Stimulated activated CD4-positive, alpha-beta T cell treated with anti-CD3 and anti-CD28 coated beads, Interleukin-1b, Interleukin-23, amount 100 ng/mL, for 1 hour (primary cell): ENCODE measurements at regions not wholly inside any gene's neighbourhood (a gene's known extent, or its start where the extent isn't known, plus 50 kb on each side); places are given as distances from the start of the nearest gene placed in this dataset.

ENCODE experiments used
- DNase-seq, 2 donors: peaks; one replicate each; pipeline ENCODE4 v3.0.0-alpha.2; 2020; ENCODE audit warnings: low read depth in 2 of 2

DNA sequence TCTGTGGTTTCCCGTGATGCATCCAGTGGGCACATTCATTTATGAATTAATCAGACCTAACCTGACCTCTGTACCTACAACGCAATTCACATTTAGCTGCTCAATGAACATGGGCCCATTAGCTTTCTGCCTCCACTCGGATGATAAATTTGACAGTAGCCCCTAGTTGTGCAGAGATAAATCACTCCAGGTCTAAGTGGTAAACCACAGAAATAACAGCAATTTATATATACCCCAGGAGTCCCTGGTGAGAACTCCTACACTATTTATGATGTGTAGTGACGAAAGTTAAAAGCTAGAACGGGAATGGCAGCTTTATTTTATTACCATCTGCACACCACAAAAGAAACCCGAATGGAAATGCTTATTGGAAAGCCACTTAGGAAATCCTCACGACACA lies 371.5 kb downstream of the HAPSTR1 start:
- no peak for DNase-seq

GRCh38 chr16:9463461-9463860 lies 372.0 kb downstream of the HAPSTR1 start:
- no peak for DNase-seq

DNA sequence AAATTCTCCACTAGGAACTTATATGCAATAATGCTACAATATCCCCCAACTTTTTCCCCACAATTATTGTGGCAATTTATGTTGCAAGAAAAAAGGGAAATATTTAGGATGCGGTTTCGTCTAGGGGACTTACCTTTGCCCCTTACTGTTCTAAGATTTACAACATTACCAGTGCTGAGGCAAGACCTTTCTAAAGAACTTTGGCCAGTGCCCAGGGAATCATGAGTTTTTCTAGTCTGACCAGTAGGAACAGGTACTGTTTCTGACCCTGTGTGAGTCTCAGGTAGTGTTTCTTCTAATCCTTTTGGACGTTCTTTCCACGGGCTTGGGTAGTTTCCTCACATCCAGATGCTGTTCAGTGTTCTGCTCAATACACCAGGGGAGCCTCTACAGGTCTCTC lies 373.7 kb downstream of the HAPSTR1 start:
- DNase-seq, result no peak

DNA sequence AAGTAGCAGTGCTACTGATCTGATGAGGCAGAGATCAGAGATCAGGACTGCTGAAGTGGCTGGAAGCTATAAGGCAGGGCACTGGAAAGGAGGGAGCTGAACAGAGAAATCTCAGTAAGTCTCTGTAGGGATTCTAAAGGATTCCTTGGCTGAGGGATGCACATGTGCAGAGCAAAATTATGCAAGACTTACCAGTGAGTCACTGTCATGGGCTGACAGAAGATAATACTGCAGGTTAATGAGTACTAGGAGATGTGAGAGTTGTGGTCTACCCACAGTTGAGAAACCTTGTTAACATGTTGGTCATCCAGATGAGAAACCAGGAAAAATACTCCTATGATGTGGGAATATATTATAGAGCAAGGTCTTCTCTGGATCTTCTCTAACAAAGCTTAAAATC lies 378.1 kb downstream of the HAPSTR1 start:
- DNase-seq, result no peak

DNA sequence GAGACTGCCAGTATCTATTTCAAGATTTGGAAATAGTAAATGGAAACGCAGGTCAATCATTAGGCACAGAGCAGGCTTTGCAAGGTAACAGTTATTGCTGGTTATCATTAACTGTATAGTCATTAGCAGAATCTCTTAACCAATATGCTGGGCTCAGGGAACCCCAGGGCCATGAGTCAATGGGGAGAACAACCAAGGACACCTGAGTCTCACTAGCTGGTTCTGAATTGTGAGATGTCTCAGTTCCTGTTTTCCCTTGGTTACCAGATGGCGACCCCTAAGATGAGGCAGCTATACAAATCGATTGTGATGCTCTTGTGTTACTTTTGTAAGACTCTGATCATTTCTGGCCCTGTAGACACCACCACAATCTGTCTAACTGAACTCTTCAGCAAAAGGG lies 385.3 kb downstream of the HAPSTR1 start:
- DNase-seq, result no peak

DNA sequence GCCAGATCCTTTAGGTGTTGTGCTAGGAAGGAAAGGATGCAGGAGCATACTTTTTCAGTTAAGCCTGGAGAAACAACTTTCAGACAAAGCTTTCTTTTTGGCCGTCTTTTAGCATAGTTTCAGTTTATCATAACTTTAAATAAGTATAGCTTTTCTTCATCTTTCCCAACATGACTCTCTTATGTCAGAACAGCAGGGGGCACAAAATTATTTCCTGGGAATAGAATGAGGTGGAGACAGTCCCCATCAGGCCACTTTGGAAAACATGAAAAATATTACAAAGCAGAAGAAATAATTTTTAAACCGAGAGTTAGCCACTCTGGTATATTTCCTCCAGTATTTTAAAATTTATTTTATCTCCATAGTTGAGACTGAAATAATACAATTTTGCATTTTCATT lies 387.6 kb downstream of the HAPSTR1 start:
- DNase-seq, result no peak

DNA sequence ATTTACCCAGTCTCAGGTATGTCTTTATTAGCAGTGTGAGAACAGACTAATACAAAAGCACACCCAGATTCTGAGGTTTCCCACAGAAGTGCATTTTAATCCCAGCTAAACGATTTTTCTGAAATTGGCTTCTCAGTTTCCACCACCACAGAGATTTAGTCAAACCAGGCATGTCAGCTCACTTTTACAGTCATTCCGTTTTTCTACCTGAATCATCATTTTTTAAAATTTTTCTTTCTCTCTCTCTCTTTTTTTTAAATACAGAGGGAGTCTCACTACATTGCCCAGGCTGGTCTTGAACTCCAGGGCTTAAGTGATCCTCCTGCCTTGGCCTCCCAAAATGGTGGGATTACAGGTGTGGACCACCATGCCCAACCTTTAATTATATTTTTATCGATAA lies 389.1 kb downstream of the HAPSTR1 start:
- no peak for DNase-seq

DNA sequence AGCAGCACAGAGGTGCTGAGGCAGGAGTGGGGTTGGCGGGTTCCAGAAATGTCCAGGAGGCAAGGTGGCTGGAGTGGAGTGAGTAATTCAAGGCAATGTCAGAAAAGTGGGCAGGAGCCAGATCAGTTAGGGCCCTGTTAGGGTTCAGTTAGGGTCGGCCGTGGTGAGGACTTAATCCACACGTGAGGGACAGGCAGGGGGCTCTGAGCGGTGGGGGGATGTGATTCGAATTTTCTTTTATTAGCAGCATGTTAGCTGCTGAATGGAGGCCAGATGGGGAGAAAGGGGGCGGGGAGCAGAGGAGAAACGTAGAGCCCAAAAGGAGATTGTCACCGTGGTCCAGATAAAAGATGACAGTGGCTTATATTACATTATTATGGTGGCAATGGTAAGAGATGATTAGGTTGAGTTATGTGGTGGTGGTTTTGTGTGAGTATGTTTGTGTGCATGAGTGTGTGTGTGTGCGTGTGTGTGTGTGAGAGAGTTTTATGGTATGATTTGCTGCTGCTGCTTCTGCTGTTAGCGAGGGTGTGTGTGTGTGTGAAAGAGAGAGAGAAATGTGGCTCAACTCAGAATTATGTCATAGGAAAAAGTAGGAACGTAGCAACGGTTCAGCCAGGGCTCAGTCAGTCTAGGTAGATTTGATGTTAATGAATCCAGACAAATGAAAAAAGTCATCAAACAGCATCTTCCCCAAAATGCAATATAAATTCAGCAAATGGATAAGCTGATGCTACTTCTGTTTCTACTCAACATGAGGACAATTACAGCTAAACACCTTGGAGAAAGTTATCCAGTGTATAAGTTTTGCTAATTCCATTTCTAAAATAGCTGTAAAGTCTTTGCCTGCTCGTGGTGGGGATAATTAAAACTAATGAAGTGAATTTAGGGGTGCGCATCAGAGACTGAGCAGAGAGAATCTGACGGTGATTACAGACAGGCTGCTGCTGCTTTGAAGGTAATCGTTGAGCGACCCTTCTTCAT lies 390.6 kb downstream of the HAPSTR1 start:
- DNase-seq, result no peak

DNA sequence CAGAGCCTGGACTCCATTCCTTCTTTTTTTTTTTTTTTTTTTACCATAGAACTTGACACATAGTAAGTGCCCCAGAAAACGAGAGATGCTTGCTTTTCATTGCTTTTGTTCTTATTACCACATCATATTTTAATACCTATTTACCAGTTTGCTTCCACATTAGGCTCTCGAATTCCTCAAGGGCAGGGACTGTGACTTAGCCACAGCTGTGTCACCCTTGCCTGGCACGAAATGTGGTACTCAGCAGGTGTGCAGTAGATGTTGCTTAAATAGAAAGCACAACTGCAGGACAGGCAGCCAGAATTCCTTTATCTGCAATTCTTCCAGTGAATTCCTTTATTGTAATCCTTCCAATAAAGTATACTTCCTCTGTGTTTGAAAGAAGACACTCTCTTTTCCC lies 393.0 kb downstream of the HAPSTR1 start:
- no peak for DNase-seq

DNA sequence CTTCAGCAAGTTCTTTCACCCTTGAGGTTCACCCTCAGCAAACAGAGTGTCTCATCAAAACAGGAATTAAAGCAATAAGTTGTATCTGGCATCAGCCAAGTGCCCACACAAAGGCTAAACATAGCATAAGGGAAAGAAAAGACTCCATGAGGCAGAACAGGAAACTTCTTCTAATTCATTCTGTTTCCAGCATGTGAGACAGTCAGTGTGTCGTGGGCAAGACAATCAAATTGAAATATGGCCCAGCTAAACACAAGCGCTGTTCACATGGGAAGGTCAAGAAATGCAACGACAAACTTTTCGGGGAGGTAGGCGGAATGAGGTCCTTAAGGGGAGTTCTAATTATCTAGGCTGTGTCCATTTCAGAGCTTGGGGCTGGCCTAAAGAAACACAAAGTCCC lies 393.4 kb downstream of the HAPSTR1 start:
- no peak for DNase-seq

- no peak for DNase-seq
Measured at GRCh38 chr16:9489835-9490467, 398.5 kb downstream of the HAPSTR1 start.

DNA sequence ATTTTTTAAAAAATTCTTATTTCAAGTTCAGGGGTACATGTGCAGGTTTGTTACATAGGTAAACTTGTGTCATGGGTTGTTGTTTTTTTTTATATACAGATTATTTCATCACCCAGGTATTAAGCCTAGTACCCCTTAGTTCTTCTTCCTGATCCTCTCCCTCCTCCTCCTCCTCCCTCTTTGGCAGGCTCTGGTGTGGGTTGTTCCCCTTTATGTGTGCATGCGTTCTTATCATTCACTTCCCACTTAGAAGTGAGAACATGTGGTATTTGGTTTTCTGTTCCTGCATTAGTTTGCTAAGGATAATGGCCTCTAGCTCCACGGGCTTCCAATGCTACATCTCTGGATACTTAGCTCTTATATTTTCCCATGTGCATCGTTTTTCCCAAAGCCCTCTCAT lies 404.4 kb downstream of the HAPSTR1 start:
- no peak for DNase-seq

- no peak for DNase-seq
Measured at GRCh38 chr16:9497750-9498149, 406.3 kb downstream of the HAPSTR1 start.

DNA sequence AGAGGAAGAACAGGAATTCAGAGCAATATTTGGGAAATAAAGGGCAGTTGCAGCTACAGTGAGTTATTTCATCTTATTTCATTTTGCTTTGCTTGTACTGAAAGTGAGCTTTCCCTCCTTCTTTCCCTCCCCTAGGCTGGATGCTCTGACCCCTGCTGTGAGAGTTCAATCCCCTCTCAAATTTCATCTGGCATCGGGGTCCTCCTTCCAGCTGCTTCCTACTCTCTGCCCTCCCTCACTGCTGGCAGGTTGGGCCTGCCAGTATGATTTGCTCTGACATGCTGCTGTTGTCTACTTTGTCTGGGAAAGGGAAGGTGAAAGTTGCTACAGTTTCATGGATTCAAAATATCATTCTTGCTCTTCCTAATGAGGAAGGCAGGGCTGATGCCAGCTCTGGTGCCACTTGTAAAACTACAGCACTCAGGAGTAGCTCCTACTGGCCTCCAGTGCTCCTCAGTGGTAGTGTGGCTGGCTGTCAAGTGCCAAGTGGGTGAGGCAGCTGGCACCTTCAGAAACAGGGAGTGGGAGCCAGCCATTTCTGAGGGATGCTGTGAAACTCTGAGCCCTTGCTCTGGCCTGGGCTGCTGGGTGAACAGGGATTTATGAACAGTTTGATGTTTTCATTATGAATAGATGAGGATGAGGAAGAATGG lies 408.6 kb downstream of the HAPSTR1 start:
- DNase-seq, result no peak

DNA sequence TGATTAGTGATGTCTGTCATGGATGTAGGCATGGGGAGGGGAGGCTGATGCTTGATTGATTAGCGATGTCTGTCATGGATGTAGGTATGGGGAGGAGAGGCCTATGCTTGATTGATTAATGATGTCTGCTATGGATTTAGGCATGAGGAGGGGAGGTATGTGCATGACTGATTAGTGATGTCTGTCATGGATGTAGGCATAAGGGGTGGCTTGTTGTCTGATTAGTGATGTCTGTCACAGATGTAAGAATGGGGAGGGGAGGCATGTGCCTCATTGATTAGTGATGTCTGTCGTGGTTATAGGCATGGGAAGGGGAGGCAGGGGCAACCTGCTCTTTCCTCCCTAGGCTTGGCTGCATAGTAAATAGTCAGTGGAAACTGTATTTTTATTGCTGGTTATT lies 409.4 kb downstream of the HAPSTR1 start:
- no peak for DNase-seq

- DNase-seq, result no peak
Measured at GRCh38 chr16:9503251-9503984, 412.0 kb downstream of the HAPSTR1 start.

- DNase-seq, result no peak
Measured at GRCh38 chr16:9508328-9508936, 417.0 kb downstream of the HAPSTR1 start.

- DNase-seq, result no peak
Measured at GRCh38 chr16:9509663-9510062, 418.2 kb downstream of the HAPSTR1 start.

DNA sequence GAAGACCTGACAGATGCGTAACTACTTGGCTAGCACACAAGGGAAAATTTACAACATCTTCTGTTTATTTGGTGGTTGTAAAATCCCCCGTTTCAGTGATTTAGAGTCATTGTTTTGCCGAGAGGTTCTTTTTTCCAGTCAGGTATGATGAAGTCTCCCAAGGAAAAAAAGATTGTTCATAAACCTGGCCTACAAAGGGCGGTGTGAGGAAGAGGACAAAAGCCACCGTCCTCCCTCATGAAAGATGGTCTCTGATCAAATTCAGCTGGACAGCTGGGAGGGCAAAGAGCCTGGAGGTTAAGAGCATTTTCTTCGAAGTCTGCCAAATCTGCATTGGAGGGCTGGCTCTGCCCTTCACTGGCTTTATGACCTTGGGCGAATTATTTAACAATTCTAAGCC lies 419.9 kb downstream of the HAPSTR1 start:
- DNase-seq, result no peak

GRCh38 chr16:9516444-9516843 lies 425.0 kb downstream of the HAPSTR1 start:
- DNase-seq, result no peak

- DNase-seq, result no peak
Measured at GRCh38 chr16:9518051-9518450, 426.6 kb downstream of the HAPSTR1 start.

DNA sequence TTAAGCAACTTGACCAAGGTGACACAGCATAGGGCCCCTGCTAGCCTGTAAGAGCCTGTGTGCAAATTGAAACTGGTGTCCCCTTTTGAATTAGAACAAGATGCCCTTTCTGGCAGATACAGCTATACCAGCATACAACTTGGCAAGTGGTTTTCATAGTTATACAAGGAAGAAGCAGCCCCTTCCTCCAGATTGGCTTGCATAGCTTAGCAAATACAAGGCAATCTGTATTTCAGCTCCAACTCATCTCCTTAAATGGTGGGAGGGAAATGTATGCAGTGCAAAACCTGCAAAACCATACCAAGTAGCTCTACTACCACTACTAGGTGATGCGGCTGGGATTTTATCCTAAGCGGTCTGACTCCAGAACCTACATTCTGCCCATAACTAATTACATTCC lies 427.1 kb downstream of the HAPSTR1 start:
- DNase-seq, result no peak
